Suppressor macrophage treated with lipopolysaccharide for 1 hour (primary cell): ENCODE measurements at regions not wholly inside any gene's neighbourhood (a gene's known extent, or its start where the extent isn't known, plus 50 kb on each side); places are given as distances from the start of the nearest gene placed in this dataset.

ENCODE experiments used
- DNase-seq, 3 donors: peaks; one replicate each; pipeline ENCODE4 v3.0.0-alpha.2; 2020 to 2022

- DNase-seq, result no peak
These were observed 79.1 kb downstream of the ZNF365 start for GRCh38 chr10:62453274-62453673.

- DNase-seq, result peak in 2 of 3 donors; percentile 17 to 41
These were observed 80.7 kb downstream of the ZNF365 start for GRCh38 chr10:62454687-62455397.

GRCh38 chr10:62456611-62457101 is 82.5 kb downstream of the ZNF365 start:
- peak; percentile 25 to 56 (median 27) for DNase-seq

- no peak for DNase-seq
These were observed 83.0 kb downstream of the ZNF365 start for GRCh38 chr10:62457196-62457595.

- no peak for DNase-seq
These were observed 83.4 kb downstream of the ZNF365 start for GRCh38 chr10:62457598-62457997.

GRCh38 chr10:62459072-62459471 is 84.9 kb downstream of the ZNF365 start:
- peak in 1 of 3 donors; percentile 25 for DNase-seq

- no peak for DNase-seq
These were observed 85.3 kb downstream of the ZNF365 start for GRCh38 chr10:62459500-62459899.

GRCh38 chr10:62460393-62460792 is 86.2 kb downstream of the ZNF365 start:
- DNase-seq, result no peak

GRCh38 chr10:62461120-62461519 is 87.0 kb downstream of the ZNF365 start:
- DNase-seq, result no peak

GRCh38 chr10:62462461-62462860 is 88.3 kb downstream of the ZNF365 start:
- DNase-seq, result no peak

GRCh38 chr10:62463364-62463763 is 89.2 kb downstream of the ZNF365 start:
- DNase-seq, result no peak

- no peak for DNase-seq
These were observed 90.1 kb downstream of the ZNF365 start for GRCh38 chr10:62464308-62464707.

- DNase-seq, result no peak
These were observed 92.4 kb downstream of the ZNF365 start for GRCh38 chr10:62466590-62466989.

- DNase-seq, result no peak
These were observed 93.4 kb downstream of the ZNF365 start for GRCh38 chr10:62467527-62467926.

- DNase-seq, result no peak
These were observed 97.5 kb downstream of the ZNF365 start for GRCh38 chr10:62471711-62472110.

- no peak for DNase-seq
These were observed 99.1 kb downstream of the ZNF365 start for GRCh38 chr10:62473241-62473640.

GRCh38 chr10:62475551-62475950 is 101.4 kb downstream of the ZNF365 start:
- DNase-seq, result no peak

GRCh38 chr10:62479523-62479922 is 105.4 kb downstream of the ZNF365 start:
- no peak for DNase-seq

GRCh38 chr10:62480196-62480595 is 106.0 kb downstream of the ZNF365 start:
- peak in 1 of 3 donors; percentile 24 for DNase-seq

- DNase-seq, result no peak
These were observed 108.4 kb downstream of the ZNF365 start for GRCh38 chr10:62482581-62482980.

- peak in 2 of 3 donors; percentile 32 to 43 for DNase-seq
These were observed 117.4 kb downstream of the ZNF365 start for GRCh38 chr10:62491597-62491996.

GRCh38 chr10:62492012-62492869 is 118.1 kb downstream of the ZNF365 start:
- no peak for DNase-seq

- no peak for DNase-seq
These were observed 118.7 kb downstream of the ZNF365 start for GRCh38 chr10:62492870-62493180.

GRCh38 chr10:62496925-62497324 is 122.8 kb downstream of the ZNF365 start:
- DNase-seq, result no peak
